HepG2 (cell line): ENCODE measurements at regions not wholly inside any gene's neighbourhood (a gene's known extent, or its start where the extent isn't known, plus 50 kb on each side); places are given as distances from the start of the nearest gene placed in this dataset.
A peak's percentile ranks its signal among the peaks of the same experiment; 100 is the strongest.

ENCODE experiments used
- ATAC-seq: fragments of 200-7000 bp; cut with Tn5 transposase; 3 replicates; pipeline ENCODE4 v1.9.1; 2020; ENCODE audit warnings: mild to moderate bottlenecking, moderate library complexity
- BruUV-seq: library from RNA; stranded (reverse); fragments of 400-500 nt; replicated peaks from 2 replicates; lab custom pipeline; 2021; lab: Mats Ljungman, UMichigan
- CTCF ChIA-PET: fragments of 300-600 bp; formaldehyde crosslinking; extraction: SDS; loops from one replicate; lab custom pipeline; 2021; ENCODE audit warnings: low total read pairs, inconsistent platforms, low intra/inter-chr PET ratio; lab: Yijun Ruan, JAX
- POLR2A ChIA-PET: fragments of 350-600 bp; sonication (Branson Sonifier 250); formaldehyde crosslinking; loops from one replicate; lab custom pipeline; 2020; ENCODE audit warnings: antibody characterized with exemption, inconsistent platforms; lab: Yijun Ruan, JAX
- DNase-seq: peaks from one replicate; pipeline ENCODE4 v3.0.0-alpha.2; 2015; ENCODE audit warnings: low spot score
- FAIRE-seq: peaks from 3 replicates; lab custom pipeline; 2011; peaks lifted over from hg19 to GRCh38; lab: Jason Lieb, UNC
- H2AFZ ChIP-seq: one replicate; pipeline ENCODE4 v1.6.1; 2011; ENCODE audit warnings: low read length, inconsistent platforms
- H3K27ac ChIP-seq: fragments of 300-600 bp; 3 replicates; pipeline ENCODE4 v1.8.0; 2011; ENCODE audit warnings: mixed run types, mild to moderate bottlenecking, mixed read lengths, low read length, inconsistent platforms; ENCODE audit not compliant: insufficient read depth; ENCODE audit errors: extremely low read length
- H3K27me3 ChIP-seq, 2 experiments: fragments of 200-600 bp in 1 of 2; 2 replicates in 1 of 2; 3 replicates in 1 of 2; pipeline versions ENCODE4 v1.6.0 to v1.8.0; 2011; ENCODE audit warnings: low read length in 2 of 2, mild to moderate bottlenecking in 2 of 2, moderate library complexity in 2 of 2, inconsistent platforms in 1 of 2; ENCODE audit not compliant: insufficient read depth in 2 of 2, control insufficient read depth in 1 of 2
- H3K36me3 ChIP-seq, 2 experiments: fragments of 200-600 bp in 1 of 2; replicated peaks in 1 of 2; 2 replicates in 1 of 2; 3 replicates in 1 of 2; pipeline versions ENCODE4 v1.5.1 to v1.8.0; 2011; ENCODE audit warnings: low read length in 2 of 2, inconsistent platforms in 1 of 2; ENCODE audit not compliant: insufficient read depth in 2 of 2, control insufficient read depth in 1 of 2
- H3K4me1 ChIP-seq: 2 replicates; pipeline ENCODE4 v1.5.1; 2012; ENCODE audit warnings: low read length, inconsistent platforms; ENCODE audit not compliant: insufficient read depth
- H3K4me2 ChIP-seq: 2 replicates; pipeline ENCODE4 v1.6.0; 2011; ENCODE audit warnings: low read depth, low read length, inconsistent platforms
- H3K4me3 ChIP-seq, 3 experiments: fragments of 200-600 bp in 1 of 3; sonication (generic), shearing (Covaris generic) in 1 of 3; replicated peaks in 1 of 3; 2 replicates each; pipeline ENCODE4 v1.5.1; 2011 to 2016; ENCODE audit warnings: low read length in 3 of 3, inconsistent platforms in 2 of 3, low read depth in 2 of 3, mild to moderate bottlenecking in 2 of 3, control low read depth in 1 of 3, mixed read lengths in 1 of 3; ENCODE audit not compliant: insufficient read depth in 1 of 3
- H3K79me2 ChIP-seq: one replicate; pipeline ENCODE4 v1.6.1; 2011; ENCODE audit warnings: low read length, inconsistent platforms; ENCODE audit not compliant: insufficient read depth
- H3K9ac ChIP-seq: 2 replicates; pipeline ENCODE4 v1.6.0; 2011; ENCODE audit warnings: mild to moderate bottlenecking, low read depth, low read length, inconsistent platforms; ENCODE audit not compliant: insufficient read depth
- H3K9me3 ChIP-seq: 2 replicates; pipeline ENCODE4 v1.5.1; 2012; ENCODE audit warnings: mild to moderate bottlenecking, low read length
- H4K20me1 ChIP-seq: 2 replicates; pipeline ENCODE4 v1.6.0; 2011; ENCODE audit warnings: inconsistent platforms, mild to moderate bottlenecking, low read length, moderate library complexity; ENCODE audit not compliant: insufficient read depth
- ATF5 ChIP-seq: sonication (generic); formaldehyde crosslinking; IDR thresholded peaks from 2 replicates; pipeline ENCODE4 v1.4.0; 2020; ENCODE audit warnings: mild to moderate bottlenecking, low read depth, missing genetic modification reagents
- LRRFIP1 ChIP-seq: sonication (generic); formaldehyde crosslinking; conservative IDR thresholded peaks from 2 replicates; pipeline ENCODE4 v1.4.0; 2020; ENCODE audit warnings: missing genetic modification reagents
- MIER2 ChIP-seq: IDR thresholded peaks from 2 replicates; pipeline ENCODE4 v1.6.1; 2016; ENCODE audit warnings: missing biosample characterization, missing genetic modification reagents
- NONO ChIP-seq, 2 experiments: fragments of 450-650 bp in 1 of 2; sonication (generic) in 1 of 2; formaldehyde crosslinking in 1 of 2; IDR thresholded peaks in 1 of 2; conservative IDR thresholded peaks in 1 of 2; 2 replicates each; pipeline versions ENCODE4 v1.6.1 to v1.8.0; 2017 to 2022; ENCODE audit warnings: mild to moderate bottlenecking in 1 of 2, missing genetic modification reagents in 1 of 2, moderate library complexity in 1 of 2
- REST ChIP-seq, 2 experiments: IDR thresholded peaks; 2 replicates each; pipeline ENCODE4 v1.6.1; 2011 to 2012; ENCODE audit warnings: low read length in 2 of 2, borderline replicate concordance in 1 of 2, low read depth in 1 of 2, mild to moderate bottlenecking in 1 of 2, moderate library complexity in 1 of 2
- ZNF589 ChIP-seq: sonication (generic); formaldehyde crosslinking; conservative IDR thresholded peaks from 2 replicates; pipeline ENCODE4 v1.8.0; 2022; ENCODE audit warnings: mild to moderate bottlenecking, moderate library complexity, missing genetic modification reagents
- ZNF747 ChIP-seq: sonication (generic); formaldehyde crosslinking; IDR thresholded peaks from 2 replicates; pipeline ENCODE4 v1.8.1; 2023; ENCODE audit warnings: missing genetic modification reagents, mild to moderate bottlenecking, borderline replicate concordance
- ZSCAN25 ChIP-seq: sonication (generic); formaldehyde crosslinking; IDR thresholded peaks from 2 replicates; pipeline ENCODE4 v1.8.0; 2022; ENCODE audit warnings: mild to moderate bottlenecking, missing genetic modification reagents
- WGBS: methylation state at CpG from one replicate; pipeline ENCODE4 v1.1.6; 2017; ENCODE audit warnings: low lambda C conversion rate; 5-methylcytosine and 5-hydroxymethylcytosine counted together
- in situ Hi-C: cut with HindIII; loops from 2 replicates; pipeline ENCODE4 v1.10.0; 2017; ENCODE audit warnings: low pct_unique_long_range_greater_than_20kb; ENCODE audit not compliant: extremely low pct_ligation_motif_present
- intact Hi-C: fragments of 100-400 bp; cut with micrococcal nuclease; formaldehyde crosslinking; loops from one replicate; pipeline ENCODE4 v1.10.0; 2022; ENCODE audit not compliant: unreplicated experiment

- Histone ChIP-seq H2AFZ (no peak overlapping the region), H3K4me1 (no peaks in the 10 kb centered on the region), H3K27ac (no peak overlapping the region), H4K20me1 (no peaks in the 10 kb centered on the region), H3K27me3 (no peaks in the 10 kb centered on the region), H3K9me3 (peaks cover 5% of the 10 kb centered on the region; the same call in 1 of the 2 replicates), H3K4me2 (no peak overlapping the region), H3K79me2 (no peaks in the 10 kb centered on the region), H3K9ac (no peak overlapping the region), H3K4me3 (no peak overlapping the region), H3K36me3 (no peaks in the 10 kb centered on the region)
- 55% methylated on average over 10 of the region's 10 CpGs for WGBS
- CTCF ChIA-PET = no interaction called here
- in situ Hi-C loops (no loop called here), intact Hi-C loops (no loop called here)
- FAIRE-seq = no peak
- no peak for ATAC-seq
- no peak for DNase-seq
- no TSS peak for BruUV-seq
- TF ChIP-seq ATF5 = no peak
- no peak for TF ChIP-seq ZSCAN25 (CRISPR knock-in tag)
- POLR2A ChIA-PET = no interaction called here
These were observed 356.9 kb downstream of the KIF16B start for GRCh38 chr20:16216227-16216913.

- BruUV-seq = no TSS peak
- TF ChIP-seq ZNF589 (CRISPR knock-in tag) = no peak
- TF ChIP-seq ZNF747 (CRISPR knock-in tag) = no peak
- TF ChIP-seq MIER2 (CRISPR knock-in tag) = peak; percentile 66; the same call in 1 of the 2 replicates
- TF ChIP-seq NONO (IDR thresholded peaks at IDR 0.05) = 0 out of 2 replicates have a peak, but pooled peaks have one; percentile 49
- TF ChIP-seq NONO (CRISPR knock-in tag; conservative IDR thresholded peaks at IDR 0.05) = no peak
- TF ChIP-seq LRRFIP1 = no peak
- TF ChIP-seq REST (IDR thresholded peaks at IDR 0.05; ENCODE audit: borderline replicate concordance in 1 of 2, low read depth in 1 of 2, low read length in 2 of 2) = peak in 1 of 2 experiments; percentile 84; a peak in 3 of 4 replicates
- Histone ChIP-seq H3K27ac (no peak overlapping the region), H4K20me1 (no peaks in the 10 kb centered on the region), H3K4me1 (no peaks in the 10 kb centered on the region), H3K27me3 (no peaks in the 10 kb centered on the region), H3K36me3 (no peaks in the 10 kb centered on the region), H3K9me3 (no peaks in the 10 kb centered on the region), H3K4me2 (no peak overlapping the region), H3K9ac (no peak overlapping the region), H2AFZ (no peak overlapping the region), H3K4me3 (no peak overlapping the region), H3K79me2 (no peaks in the 10 kb centered on the region)
- intact Hi-C loops (no loop called here), in situ Hi-C loops (no loop called here)
- FAIRE-seq = no peak
- ChIA-PET POLR2A (no interaction called here), CTCF (no interaction called here)
- 12% methylated on average over 4 of the region's 4 CpGs for WGBS
- ATAC-seq = no peak
- no peak for DNase-seq
These were observed 358.2 kb downstream of the KIF16B start for GRCh38 chr20:16215041-16215440.
